ENCODE measurements at regions not wholly inside any gene's neighbourhood (a gene's known extent, or its start where the extent isn't known, plus 50 kb on each side); places are given as distances from the start of the nearest gene placed in this dataset.

DNA sequence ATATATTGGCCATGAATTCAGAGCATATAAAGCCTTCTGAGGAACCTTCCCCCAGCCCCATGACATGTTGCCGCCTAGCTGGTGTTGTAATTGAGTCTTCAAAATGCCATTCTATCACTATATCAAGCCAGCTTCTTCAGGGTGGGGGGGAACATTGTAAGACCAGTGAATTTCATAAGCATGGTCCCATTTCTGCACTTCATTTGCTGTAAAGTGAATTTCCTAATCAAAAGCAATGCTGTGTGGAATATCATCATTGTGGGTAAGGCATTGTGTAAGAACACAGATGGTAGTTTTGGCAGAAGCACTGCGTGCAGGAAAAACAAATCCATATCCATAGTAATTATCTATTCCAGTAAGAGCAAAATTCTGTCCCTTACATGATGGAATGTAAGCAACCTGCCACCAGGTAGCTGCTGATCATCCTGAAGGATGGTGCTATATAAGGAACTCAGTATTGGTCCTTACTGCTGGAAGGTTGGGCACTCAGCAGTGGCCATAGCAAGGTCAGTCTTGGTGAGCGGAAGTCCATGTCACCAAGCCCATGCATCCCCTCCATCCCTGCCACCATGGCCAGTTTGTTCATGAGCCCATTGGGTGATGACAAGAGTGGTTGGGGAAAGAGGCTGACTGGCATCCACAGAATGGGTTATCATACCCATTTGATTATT is 159.4 kb downstream of the COPS8 start:
- TF ChIP-seq CTCF (IDR thresholded peaks at IDR 0.05; ENCODE audit: low read depth, low read length, missing control alignments) = no peak
- no peak overlapping the region for H3K4me3 ChIP-seq (replicated peaks; ENCODE audit: low read depth, low read length)
- DNase-seq (ENCODE audit: extremely low read depth, low read depth) = no peak

GRCh38 chr2:237250599-237250998 is 163.4 kb downstream of the COL6A3 start:
- TF ChIP-seq CTCF (IDR thresholded peaks at IDR 0.05; ENCODE audit: low read depth, low read length, missing control alignments) = no peak
- no peak overlapping the region for H3K4me3 ChIP-seq (replicated peaks; ENCODE audit: low read depth, low read length)
- DNase-seq (ENCODE audit: extremely low read depth, low read depth) = no peak

DNA sequence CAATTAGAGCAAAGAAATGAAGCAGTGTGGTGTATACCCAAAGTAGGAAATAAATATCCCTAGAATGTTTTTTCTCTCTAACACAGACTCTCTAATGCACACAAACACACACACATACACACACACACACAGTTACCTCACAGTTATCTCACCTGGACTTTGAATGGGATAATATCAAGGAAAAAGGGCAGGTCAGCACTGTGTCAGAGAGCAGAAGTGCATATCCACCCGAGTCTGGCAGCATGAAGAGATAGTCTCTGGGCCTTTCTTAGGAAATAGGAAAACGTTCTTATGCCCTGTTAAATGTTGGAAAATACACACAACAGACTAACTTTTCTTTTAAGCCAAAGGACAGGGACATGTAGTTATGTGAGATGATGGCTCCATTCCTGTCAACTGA is 162.0 kb downstream of the COL6A3 start:
- no peak overlapping the region for H3K4me3 ChIP-seq (replicated peaks; ENCODE audit: low read depth, low read length)
- no peak for DNase-seq (ENCODE audit: extremely low read depth, low read depth)
- TF ChIP-seq CTCF (IDR thresholded peaks at IDR 0.05; ENCODE audit: low read depth, low read length, missing control alignments) = no peak

- no peak for DNase-seq (ENCODE audit: extremely low read depth, low read depth)
- no peak for TF ChIP-seq CTCF (IDR thresholded peaks at IDR 0.05; ENCODE audit: low read depth, low read length, missing control alignments)
- H3K4me3 ChIP-seq (replicated peaks; ENCODE audit: low read depth, low read length) = no peak overlapping the region
Measured at GRCh38 chr2:237253046-237253702, 160.8 kb downstream of the COL6A3 start.

- H3K4me3 ChIP-seq (replicated peaks; ENCODE audit: low read depth, low read length) = no peak overlapping the region
- DNase-seq (ENCODE audit: extremely low read depth, low read depth) = no peak
- TF ChIP-seq CTCF (IDR thresholded peaks at IDR 0.05; ENCODE audit: low read depth, low read length, missing control alignments) = no peak
Measured at GRCh38 chr2:237254369-237254861, 159.5 kb downstream of the COL6A3 start.

GRCh38 chr2:237254911-237255578 is 158.9 kb downstream of the COL6A3 start:
- TF ChIP-seq CTCF (IDR thresholded peaks at IDR 0.05; ENCODE audit: low read depth, low read length, missing control alignments) = no peak
- peak; percentile 71 for DNase-seq (ENCODE audit: extremely low read depth, low read depth)
- H3K4me3 ChIP-seq (replicated peaks; ENCODE audit: low read depth, low read length) = no peak overlapping the region

Measured in HFF-Myc (cell line).